Keratinocyte (primary cell): ENCODE measurements at regions not wholly inside any gene's neighbourhood (a gene's known extent, or its start where the extent isn't known, plus 50 kb on each side); places are given as distances from the start of the nearest gene placed in this dataset.

Experiments
- DNase-seq: peaks from one replicate; pipeline ENCODE4 v3.0.0-alpha.2; 2011; ENCODE audit warnings: low read depth, missing footprints, low spot score
- FAIRE-seq: peaks from 2 replicates; lab custom pipeline; 2011; peaks lifted over from hg19 to GRCh38; lab: Jason Lieb, UNC
- H2AFZ ChIP-seq: 2 replicates; pipeline ENCODE4 v1.6.0; 2012; ENCODE audit warnings: low read length, control low read depth, inconsistent platforms; ENCODE audit not compliant: control insufficient read depth
- H3K27ac ChIP-seq: 2 replicates; pipeline ENCODE4 v1.5.1; 2011; ENCODE audit warnings: low read length; ENCODE audit not compliant: control insufficient read depth, insufficient read depth
- H3K27me3 ChIP-seq: 3 replicates; pipeline ENCODE4 v1.6.0; 2011; ENCODE audit warnings: low read length; ENCODE audit not compliant: control insufficient read depth, insufficient read depth; ENCODE audit errors: extremely low read depth
- H3K36me3 ChIP-seq, 2 experiments: 2 replicates in 1 of 2; 3 replicates in 1 of 2; pipeline ENCODE4 v1.5.1; 2011; ENCODE audit warnings: low read length in 2 of 2, mild to moderate bottlenecking in 1 of 2; ENCODE audit not compliant: control insufficient read depth in 2 of 2, insufficient read depth in 2 of 2; ENCODE audit errors: extremely low read depth in 1 of 2
- H3K4me1 ChIP-seq: 3 replicates; pipeline ENCODE4 v1.5.1; 2011; ENCODE audit warnings: low read length; ENCODE audit not compliant: control insufficient read depth, insufficient read depth; ENCODE audit errors: extremely low read depth
- H3K4me2 ChIP-seq: 3 replicates; pipeline ENCODE4 v1.6.0; 2011; ENCODE audit warnings: low read depth, low read length; ENCODE audit not compliant: control insufficient read depth, insufficient read depth; ENCODE audit errors: extremely low read depth
- H3K4me3 ChIP-seq, 3 experiments: fragments of 200-600 bp in 1 of 3; sonication (generic) in 1 of 3; 2 replicates in 2 of 3; 3 replicates in 1 of 3; pipeline ENCODE4 v1.5.1; 2011 to 2016; ENCODE audit warnings: low read length in 3 of 3, mild to moderate bottlenecking in 3 of 3, control low read depth in 2 of 3, inconsistent platforms in 1 of 3, low read depth in 1 of 3, mixed read lengths in 1 of 3, mixed run types in 1 of 3, moderate library complexity in 1 of 3; ENCODE audit not compliant: control insufficient read depth in 2 of 3, insufficient read depth in 2 of 3; ENCODE audit errors: extremely low read depth in 1 of 3
- H3K79me2 ChIP-seq: 2 replicates; pipeline ENCODE4 v1.6.0; 2012; ENCODE audit warnings: low read length; ENCODE audit not compliant: control insufficient read depth, insufficient read depth
- H3K9ac ChIP-seq: 3 replicates; pipeline ENCODE4 v1.6.0; 2011; ENCODE audit warnings: low read length; ENCODE audit not compliant: control insufficient read depth, insufficient read depth; ENCODE audit errors: extremely low read depth
- H3K9me1 ChIP-seq: 3 replicates; pipeline ENCODE4 v1.6.0; 2011; ENCODE audit warnings: low read length; ENCODE audit not compliant: control insufficient read depth, insufficient read depth; ENCODE audit errors: extremely low read depth
- H3K9me3 ChIP-seq: 2 replicates; pipeline ENCODE4 v1.5.1; 2012; ENCODE audit warnings: low read depth, low read length; ENCODE audit not compliant: control insufficient read depth
- H4K20me1 ChIP-seq: 3 replicates; pipeline ENCODE4 v1.6.0; 2011; ENCODE audit warnings: low read length; ENCODE audit not compliant: control insufficient read depth, insufficient read depth; ENCODE audit errors: extremely low read depth
- EZH2 ChIP-seq: IDR thresholded peaks from one replicate; pipeline ENCODE4 v1.6.1; 2012; ENCODE audit warnings: inconsistent platforms, mild to moderate bottlenecking, low read length, moderate library complexity
- dilution Hi-C: fragments of 300-500 bp; cut with MboI; formaldehyde crosslinking; loops from one replicate; pipeline ENCODE4 v1.7.0; 2020; ENCODE audit warnings: low sequenced_read_pairs; ENCODE audit not compliant: extremely low pct_ligation_motif_present
- TF ChIP-seq, protein P1 (sequence below), 3 experiments: IDR thresholded peaks in 1 of 3; conservative IDR thresholded peaks in 1 of 3; optimal IDR thresholded peaks in 1 of 3; 2 replicates in 2 of 3; 3 replicates in 1 of 3; pipeline versions ENCODE3 to v1.5.1; 2011; ENCODE audit warnings: low read length in 3 of 3, mild to moderate bottlenecking in 3 of 3, moderate library complexity in 2 of 3, control low read depth in 1 of 3, inconsistent platforms in 1 of 3; ENCODE audit not compliant: insufficient read depth in 2 of 3; ENCODE audit errors: extremely low read depth in 1 of 3

DNA sequence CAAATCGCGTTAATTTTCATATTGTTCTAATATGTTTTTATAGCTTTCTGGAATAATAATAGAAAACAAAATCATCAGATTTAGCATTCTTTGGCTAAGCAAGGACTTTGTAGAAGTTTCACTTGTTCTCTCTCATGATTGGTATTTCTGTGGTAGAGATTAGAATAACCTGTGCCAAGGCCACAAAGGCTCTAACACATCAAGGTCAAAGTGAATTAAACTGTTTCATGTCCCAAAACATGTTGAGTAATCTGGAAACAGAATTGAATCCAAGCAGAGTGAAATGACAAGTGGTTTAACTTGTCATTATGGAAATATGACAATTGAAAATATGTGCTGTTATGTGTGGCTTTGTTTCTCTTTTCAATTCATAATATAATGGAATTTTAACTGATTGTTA is 617.4 kb downstream of the CCDC85A start:
- Histone ChIP-seq H3K4me2 (no peak overlapping the region), H3K9me3 (no peaks in the 10 kb centered on the region), H3K9me1 (no peaks in the 10 kb centered on the region), H3K9ac (no peak overlapping the region), H3K27me3 (no peaks in the 10 kb centered on the region), H3K27ac (no peak overlapping the region), H3K4me1 (peaks cover 8% of the 10 kb centered on the region), H3K4me3 (no peak overlapping the region), H3K79me2 (no peaks in the 10 kb centered on the region), H3K36me3 (no peaks in the 10 kb centered on the region), H4K20me1 (no peaks in the 10 kb centered on the region), H2AFZ (no peak overlapping the region)
- TF ChIP-seq, protein P1, sequence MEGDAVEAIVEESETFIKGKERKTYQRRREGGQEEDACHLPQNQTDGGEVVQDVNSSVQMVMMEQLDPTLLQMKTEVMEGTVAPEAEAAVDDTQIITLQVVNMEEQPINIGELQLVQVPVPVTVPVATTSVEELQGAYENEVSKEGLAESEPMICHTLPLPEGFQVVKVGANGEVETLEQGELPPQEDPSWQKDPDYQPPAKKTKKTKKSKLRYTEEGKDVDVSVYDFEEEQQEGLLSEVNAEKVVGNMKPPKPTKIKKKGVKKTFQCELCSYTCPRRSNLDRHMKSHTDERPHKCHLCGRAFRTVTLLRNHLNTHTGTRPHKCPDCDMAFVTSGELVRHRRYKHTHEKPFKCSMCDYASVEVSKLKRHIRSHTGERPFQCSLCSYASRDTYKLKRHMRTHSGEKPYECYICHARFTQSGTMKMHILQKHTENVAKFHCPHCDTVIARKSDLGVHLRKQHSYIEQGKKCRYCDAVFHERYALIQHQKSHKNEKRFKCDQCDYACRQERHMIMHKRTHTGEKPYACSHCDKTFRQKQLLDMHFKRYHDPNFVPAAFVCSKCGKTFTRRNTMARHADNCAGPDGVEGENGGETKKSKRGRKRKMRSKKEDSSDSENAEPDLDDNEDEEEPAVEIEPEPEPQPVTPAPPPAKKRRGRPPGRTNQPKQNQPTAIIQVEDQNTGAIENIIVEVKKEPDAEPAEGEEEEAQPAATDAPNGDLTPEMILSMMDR (optimal IDR thresholded peaks at IDR 0.05 in 1 of 3, IDR thresholded peaks at IDR 0.05 in 1 of 3, conservative IDR thresholded peaks at IDR 0.05 in 1 of 3; ENCODE audit: extremely low read depth in 1 of 3, insufficient read depth in 2 of 3, low read length in 3 of 3), result no peak
- TF ChIP-seq EZH2, result no peak
- FAIRE-seq (no peak), DNase-seq (no peak)
- dilution Hi-C loops, result no loop called here

DNA sequence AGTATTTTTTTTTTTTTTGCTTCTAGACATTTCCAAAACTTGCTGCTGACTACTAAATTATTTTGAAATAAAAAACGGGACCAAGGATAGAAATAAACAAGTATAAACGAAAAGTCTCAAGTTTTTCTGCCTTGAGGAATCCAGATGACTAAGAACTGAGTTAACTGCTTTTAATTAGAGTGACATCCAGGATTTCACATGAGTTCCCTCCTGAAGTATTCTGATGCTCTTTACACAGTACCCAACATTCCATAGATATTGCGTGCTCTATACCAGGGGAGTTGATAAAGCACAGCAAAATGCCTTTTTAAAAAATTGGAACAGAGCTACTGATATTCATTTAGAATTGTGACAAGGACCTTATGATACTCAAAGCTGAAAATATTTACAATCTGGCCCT is 618.0 kb downstream of the CCDC85A start:
- peaks cover 14% of the 10 kb centered on the region for H3K4me1 ChIP-seq
- H3K4me2 ChIP-seq, result peak overlapping the region; percentile 16
- no peak for FAIRE-seq
- dilution Hi-C loops, result no loop called here
- H3K79me2 ChIP-seq, result no peaks in the 10 kb centered on the region
- TF ChIP-seq, protein P1 (optimal IDR thresholded peaks at IDR 0.05 in 1 of 3, IDR thresholded peaks at IDR 0.05 in 1 of 3, conservative IDR thresholded peaks at IDR 0.05 in 1 of 3; ENCODE audit: extremely low read depth in 1 of 3, insufficient read depth in 2 of 3, low read length in 3 of 3), result no peak
- no peak for TF ChIP-seq EZH2
- no peak overlapping the region for H2AFZ ChIP-seq
- no peaks in the 10 kb centered on the region for H3K9me3 ChIP-seq
- no peak for DNase-seq
- H3K27ac ChIP-seq, result no peak overlapping the region
- no peak overlapping the region for H3K9ac ChIP-seq
- H3K27me3 ChIP-seq, result no peaks in the 10 kb centered on the region
- no peaks in the 10 kb centered on the region for H3K36me3 ChIP-seq
- no peaks in the 10 kb centered on the region for H3K9me1 ChIP-seq
- no peaks in the 10 kb centered on the region for H4K20me1 ChIP-seq
- no peak overlapping the region for H3K4me3 ChIP-seq
